MM.1S (cell line): ENCODE measurements at regions not wholly inside any gene's neighbourhood (a gene's known extent, or its start where the extent isn't known, plus 50 kb on each side); places are given as distances from the start of the nearest gene placed in this dataset.

ENCODE experiments used
- EZH2 ChIP-seq: fragments of 300-600 bp; sonication (generic); optimal IDR thresholded peaks from 2 replicates; pipeline ENCODE3; 2017; ENCODE audit warnings: low read depth, mild to moderate bottlenecking, antibody characterized with exemption, low read length, mixed read lengths
- EZH2phosphoT487 ChIP-seq: fragments of 300-600 bp; sonication (generic); IDR thresholded peaks from 2 replicates; pipeline ENCODE4 v1.6.1; 2018; ENCODE audit warnings: antibody characterized with exemption, low read length
- TF ChIP-seq, protein P1 (sequence below): fragments of 300-600 bp; sonication (generic); IDR thresholded peaks from 2 replicates; pipeline ENCODE4 v1.5.1; 2016; ENCODE audit warnings: antibody characterized with exemption, low read length, mixed read lengths

DNA sequence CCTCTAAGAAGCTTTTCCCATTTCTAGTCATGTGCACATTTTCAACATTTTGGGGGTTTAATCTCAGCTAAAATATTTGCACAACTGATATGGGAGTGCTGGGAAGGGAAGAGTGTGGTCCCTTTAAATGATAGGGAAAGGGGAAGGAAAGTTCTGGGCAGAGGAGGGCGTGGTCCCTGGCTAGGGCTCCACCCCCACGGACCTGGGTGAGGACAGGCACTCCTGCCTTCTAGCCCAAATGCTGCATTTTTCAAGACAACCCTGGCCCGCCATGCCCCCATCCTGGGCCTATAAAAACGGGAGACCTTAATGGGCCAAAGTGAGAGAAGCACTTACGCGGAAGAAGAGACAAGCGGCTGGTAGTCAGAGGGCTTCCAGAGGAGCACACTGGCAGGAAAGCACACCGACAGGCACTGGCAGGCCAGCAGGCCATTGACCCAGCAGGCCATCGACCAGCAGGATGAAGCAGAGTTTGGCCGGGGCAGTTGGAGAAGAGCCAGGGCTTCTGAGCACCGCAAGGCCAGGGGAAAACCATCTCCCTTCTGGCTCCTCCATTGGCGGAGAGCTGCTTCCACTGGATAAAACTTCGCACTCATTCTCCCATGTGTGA, 266.7 kb downstream of the SPRY2 start:
- TF ChIP-seq, protein P1, sequence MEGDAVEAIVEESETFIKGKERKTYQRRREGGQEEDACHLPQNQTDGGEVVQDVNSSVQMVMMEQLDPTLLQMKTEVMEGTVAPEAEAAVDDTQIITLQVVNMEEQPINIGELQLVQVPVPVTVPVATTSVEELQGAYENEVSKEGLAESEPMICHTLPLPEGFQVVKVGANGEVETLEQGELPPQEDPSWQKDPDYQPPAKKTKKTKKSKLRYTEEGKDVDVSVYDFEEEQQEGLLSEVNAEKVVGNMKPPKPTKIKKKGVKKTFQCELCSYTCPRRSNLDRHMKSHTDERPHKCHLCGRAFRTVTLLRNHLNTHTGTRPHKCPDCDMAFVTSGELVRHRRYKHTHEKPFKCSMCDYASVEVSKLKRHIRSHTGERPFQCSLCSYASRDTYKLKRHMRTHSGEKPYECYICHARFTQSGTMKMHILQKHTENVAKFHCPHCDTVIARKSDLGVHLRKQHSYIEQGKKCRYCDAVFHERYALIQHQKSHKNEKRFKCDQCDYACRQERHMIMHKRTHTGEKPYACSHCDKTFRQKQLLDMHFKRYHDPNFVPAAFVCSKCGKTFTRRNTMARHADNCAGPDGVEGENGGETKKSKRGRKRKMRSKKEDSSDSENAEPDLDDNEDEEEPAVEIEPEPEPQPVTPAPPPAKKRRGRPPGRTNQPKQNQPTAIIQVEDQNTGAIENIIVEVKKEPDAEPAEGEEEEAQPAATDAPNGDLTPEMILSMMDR = no peak
- TF ChIP-seq EZH2 (no peak), EZH2phosphoT487 (no peak)
